HG02571 (cell line): ENCODE measurements at regions not wholly inside any gene's neighbourhood (a gene's known extent, or its start where the extent isn't known, plus 50 kb on each side); places are given as distances from the start of the nearest gene placed in this dataset.

Source experiments
- ATAC-seq: cut with Tn5 transposase; IDR thresholded peaks from one replicate; pipeline ENCODE4 v1.9.1; 2021; ENCODE audit warnings: mild to moderate bottlenecking, moderate library complexity; ENCODE audit not compliant: unreplicated experiment

DNA sequence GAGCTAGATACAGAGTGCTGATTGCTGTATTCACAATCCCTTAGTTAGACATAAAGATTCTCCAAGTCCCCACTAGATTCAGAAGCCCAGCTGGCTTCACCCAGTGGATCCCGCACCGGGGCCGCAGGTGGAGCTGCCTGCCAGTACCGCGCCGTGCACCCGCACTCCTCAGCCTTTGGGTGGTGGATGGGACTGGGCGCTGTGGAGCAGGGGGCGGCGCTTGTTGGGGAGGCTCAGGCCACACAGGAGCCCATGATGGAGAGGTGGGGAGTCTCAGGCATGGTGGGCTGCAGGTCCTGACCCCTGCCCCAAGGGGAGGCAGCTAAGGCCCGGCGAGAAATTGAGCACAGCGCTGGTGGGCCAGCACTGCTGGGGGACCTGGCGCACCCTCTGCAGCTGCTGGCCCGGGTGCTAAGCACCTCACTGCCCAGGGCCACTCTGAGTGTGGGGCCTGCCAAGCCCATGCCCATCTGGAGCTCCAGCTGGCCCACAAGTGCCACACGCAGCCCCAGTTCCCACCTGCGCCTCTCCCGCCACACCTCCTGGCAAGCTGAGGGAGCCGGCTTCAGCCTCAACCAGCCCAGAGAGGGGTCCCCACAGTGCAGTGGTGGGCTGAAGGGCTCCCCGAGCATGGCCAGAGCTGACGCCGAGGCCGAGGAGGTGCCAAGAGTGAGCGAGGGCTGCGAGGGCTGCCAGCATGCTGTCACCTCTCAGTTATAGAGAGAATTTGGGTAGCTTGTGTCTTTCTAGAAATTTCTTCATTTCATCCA is 417.6 kb downstream of the METTL15 start:
- ATAC-seq, result no peak

DNA sequence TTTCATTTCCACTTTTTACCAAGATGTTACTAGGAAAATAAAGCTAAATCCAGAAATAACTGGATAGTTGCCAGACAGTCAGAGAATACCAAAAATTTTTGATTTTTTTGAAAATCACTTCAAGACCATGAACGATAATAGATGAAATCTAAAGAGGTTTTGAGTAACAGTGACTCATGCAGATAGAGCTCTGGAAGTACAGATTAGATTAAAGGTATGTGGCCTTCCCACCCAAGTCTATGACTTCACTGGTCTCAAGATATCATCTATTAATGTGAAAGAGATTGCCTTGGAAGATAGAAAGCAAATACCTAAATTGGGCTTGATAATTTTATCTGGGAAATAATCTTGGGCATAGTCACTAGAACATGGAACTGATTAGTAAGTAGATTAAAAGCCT is 415.9 kb downstream of the METTL15 start:
- no peak for ATAC-seq

DNA sequence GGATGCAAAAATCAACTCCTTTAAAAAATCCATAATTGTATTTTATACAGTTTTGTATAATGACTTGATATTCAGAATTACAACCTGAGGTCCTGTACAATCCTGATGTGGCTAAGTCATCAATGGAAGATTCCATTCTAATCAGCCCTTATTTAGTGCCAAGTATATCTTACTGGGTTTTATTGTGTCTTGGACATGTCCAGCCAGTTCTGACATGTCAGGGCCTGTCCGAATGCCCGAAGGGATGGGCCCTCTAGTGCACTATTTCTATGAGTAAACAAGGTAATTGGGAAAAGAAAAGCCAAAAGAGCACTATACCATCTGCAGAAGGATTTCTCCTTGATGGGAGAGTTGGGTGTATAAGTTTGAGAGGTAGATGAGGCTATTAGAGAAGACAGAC is 412.9 kb downstream of the METTL15 start:
- no peak for ATAC-seq

DNA sequence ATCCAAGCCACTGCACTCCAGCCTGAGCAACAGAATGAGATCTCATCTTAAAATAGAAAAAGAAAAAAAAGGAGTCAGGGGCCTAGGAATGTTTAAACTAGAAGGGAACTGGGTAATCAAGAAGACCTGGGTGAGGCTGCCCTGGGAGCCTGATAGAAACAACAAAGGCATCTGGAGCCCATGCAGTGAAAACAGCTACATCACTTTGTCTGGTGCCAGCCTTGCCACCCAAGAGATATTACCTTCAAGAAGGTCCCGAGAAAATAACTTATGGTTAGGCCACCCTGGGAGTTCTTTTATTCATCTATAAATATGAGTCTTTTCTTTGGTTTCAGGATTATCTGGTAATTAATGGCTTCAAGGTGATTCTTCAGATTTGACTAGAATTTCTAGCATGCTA is 412.1 kb downstream of the METTL15 start:
- ATAC-seq, result no peak

DNA sequence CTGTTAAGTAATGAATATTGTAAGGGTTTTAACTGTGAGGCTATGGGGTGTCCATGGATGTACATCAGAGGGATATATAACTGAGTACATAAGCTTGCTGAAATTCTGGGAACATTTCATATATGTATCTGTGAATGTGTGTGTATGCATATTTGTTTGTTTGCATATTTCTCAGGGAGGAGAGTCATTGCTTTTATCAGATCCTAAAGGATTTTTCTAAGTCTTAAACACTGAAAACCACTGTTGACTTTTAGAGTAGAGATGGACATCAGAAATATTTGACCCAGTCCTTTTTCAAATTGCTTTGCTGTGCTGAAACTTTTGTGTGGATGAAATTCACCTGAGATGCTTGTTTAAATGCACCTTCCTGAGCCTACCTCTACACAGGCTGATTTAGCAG is 410.6 kb downstream of the METTL15 start:
- no peak for ATAC-seq

DNA sequence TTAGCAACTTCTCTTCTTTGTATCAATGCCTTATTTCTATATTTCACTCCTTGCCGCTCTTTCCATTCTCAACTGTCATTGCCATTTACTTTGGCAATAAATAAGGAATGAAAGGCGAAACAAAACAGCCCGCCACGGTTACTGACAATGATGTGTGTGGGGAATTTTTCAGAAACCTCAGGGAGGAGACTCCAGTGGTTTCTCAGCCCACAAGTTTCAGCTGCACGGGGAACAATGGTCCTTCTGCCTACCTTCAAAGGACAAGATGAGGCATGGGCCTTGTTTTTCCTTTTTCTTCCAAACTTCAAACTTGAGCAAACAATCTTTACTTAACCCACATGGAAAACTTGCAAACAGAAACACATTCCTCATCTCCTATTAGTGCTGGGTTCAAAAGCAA is 409.4 kb downstream of the METTL15 start:
- ATAC-seq, result no peak

DNA sequence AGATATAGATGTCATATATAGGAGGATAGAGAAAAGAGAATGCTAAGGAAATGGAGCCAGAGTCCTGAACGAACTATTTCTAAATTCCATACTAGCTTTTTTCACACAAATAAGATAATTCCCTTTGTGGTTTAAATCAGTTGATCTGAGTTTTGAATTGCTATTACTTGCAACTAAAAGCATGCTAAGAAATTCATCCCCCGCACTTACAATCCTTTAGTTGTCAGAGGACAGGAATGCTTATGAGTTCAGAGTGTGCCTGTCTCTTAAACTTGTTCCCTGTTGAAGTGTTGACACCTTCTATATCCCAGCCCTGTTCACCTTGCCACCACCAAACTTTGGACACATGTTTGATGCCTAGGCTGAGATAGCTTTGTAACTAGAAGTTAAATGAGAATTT is 406.2 kb downstream of the METTL15 start:
- no peak for ATAC-seq

DNA sequence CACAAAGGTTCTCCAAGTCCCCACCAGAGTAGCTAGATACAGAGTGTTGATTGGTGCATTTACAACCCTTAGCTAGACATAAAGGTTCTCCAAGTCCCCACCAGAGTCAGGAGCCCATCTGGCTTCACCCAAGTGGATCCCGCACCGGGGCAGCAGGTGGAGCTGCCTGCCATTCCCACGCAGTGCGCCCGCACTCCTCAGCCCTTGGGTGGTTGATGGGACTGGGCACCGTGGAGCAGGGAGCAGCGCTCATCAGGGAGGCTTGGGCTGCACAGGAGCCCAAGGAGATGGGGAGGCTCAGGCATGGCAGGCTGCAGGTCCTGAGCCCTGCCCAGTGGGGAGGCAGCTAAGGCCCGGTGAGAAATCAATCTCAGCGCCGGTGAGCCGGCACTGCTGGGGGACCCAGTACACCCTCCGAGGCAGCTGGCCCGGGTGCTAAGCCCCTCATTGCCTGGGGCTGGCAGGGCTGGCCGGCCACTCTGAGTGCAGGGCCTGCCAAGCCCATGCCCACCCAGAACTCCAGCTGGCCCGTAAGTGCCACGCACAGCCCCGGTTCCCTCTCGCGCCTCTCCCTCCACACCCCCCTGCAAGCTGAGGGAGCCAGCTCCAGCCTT is 404.1 kb downstream of the METTL15 start:
- ATAC-seq, result no peak

DNA sequence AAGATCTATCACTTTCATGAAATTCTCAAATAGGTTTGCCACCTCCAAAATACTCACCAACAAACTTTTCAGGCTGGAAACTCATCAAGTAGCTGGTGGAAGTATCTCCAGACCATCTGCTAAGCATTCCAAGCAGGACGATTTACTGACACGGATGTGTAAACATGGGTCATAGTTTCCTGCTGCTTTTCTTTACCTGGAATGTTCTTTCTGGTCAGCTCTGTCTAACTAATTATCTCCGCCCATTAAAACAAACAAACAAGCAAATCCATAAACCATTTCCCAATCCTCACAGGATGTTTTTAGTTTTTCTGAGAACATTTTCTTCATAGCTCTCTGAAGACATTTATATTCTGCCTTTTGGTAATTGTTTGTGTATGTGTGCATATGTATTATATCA is 397.0 kb downstream of the METTL15 start:
- ATAC-seq, result no peak

DNA sequence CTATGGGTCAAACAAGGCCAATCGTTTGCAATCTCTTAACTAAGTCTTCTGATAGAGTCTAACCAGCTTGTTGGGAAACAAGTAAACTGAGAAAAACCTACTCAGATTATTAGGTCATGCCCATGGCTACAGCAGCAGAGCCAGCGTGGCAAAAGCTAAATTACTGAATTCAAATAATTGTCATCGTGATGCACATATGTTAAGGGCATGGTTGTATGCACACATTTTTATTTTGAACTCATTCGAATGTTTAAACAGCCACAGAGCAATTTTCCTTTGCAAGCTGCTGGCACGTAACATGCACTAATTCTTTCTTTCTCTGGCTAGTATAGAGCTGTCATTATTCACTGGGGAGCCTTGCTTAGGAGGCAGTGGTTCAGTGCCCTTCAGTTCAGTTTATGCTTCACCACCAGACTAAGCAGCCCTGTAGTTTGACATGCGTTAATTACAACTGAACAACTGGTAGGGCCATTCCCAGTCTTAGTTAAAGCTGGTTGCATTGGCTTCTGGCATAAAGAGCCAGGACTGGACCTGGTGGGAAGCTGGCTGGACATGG is 396.4 kb downstream of the METTL15 start:
- ATAC-seq, result no peak

DNA sequence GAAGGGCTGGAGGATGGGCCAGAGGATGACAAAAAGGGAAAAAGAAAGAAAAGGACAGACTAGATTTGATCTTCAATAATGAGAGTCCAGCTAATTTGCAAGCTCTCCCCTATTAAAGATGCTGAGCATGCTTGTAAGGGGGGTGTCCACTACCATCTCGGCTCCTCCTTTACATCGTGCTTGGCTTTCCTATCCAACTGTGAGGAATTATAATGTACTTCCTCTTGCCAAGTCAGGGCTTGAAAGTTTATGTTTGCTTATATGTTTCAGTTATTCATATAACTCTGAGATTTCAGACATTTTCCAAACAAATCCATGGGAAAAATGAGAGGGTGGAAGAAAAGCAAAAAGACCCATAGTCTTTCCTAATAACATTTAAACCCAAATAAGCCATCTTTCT is 387.1 kb downstream of the METTL15 start:
- no peak for ATAC-seq

DNA sequence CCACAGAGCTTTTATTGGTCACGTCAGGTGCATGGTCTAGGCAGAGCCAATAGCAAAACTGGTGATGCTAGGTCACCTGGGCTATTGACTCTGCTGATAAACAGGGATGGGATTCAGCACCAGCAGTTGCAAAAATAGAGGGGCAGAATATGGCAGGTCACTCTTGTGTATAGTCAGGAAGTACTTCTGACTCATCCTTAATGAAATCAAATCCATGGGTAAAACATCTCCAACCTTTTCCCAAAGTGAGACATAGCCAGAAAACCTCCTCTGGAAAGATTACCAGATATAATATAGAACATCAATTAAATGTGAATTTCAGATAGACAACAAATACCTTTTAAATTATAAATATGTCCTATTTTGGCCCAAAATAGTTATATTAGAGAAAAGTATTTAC is 383.2 kb downstream of the METTL15 start:
- ATAC-seq, result no peak

DNA sequence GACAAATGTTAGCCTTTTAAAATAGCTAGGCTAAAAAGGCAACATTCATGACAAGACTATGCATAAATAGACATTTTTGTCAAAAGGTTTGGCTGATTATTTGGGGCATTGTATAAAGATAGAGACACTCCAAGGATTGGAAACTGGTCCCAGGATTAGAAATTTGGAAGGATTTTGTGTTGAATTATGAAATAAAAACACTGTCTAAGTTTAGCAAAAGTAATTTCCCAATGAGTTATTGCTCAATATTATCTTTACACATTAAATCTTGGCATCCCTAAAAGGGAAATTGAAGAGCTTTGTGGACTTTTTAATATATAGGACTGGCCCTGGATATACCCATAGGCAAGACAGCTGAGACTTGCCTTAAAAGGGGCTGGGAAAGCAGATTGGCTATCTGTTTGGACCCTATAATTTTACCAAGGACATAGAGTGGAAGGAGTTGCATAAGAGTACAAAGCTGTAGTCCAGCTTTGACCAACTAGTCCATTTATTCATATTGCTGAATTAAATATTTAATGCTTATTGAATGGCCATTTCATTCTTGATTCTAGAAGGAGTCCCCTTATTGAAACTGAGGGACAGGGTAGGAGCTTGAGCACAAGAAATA is 382.7 kb downstream of the METTL15 start:
- no peak for ATAC-seq

DNA sequence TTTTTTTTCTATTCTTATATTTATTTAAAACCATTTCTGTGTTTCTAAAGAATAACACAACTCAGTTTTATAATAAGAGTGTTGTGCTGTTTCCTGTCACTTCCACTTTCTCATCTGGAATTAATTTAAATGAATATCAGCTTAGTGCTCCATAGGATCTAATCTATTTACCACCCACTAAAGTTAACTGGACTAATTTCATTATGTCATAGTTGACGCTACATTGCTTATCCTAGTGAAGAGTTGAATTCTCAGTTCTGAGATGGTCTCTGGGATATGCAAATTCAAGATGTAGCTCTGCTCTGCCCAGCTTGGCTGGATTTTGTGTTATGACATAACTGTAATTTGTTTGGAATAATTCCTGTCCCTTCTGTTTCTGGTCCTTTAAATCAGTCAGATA is 380.1 kb downstream of the METTL15 start:
- no peak for ATAC-seq

DNA sequence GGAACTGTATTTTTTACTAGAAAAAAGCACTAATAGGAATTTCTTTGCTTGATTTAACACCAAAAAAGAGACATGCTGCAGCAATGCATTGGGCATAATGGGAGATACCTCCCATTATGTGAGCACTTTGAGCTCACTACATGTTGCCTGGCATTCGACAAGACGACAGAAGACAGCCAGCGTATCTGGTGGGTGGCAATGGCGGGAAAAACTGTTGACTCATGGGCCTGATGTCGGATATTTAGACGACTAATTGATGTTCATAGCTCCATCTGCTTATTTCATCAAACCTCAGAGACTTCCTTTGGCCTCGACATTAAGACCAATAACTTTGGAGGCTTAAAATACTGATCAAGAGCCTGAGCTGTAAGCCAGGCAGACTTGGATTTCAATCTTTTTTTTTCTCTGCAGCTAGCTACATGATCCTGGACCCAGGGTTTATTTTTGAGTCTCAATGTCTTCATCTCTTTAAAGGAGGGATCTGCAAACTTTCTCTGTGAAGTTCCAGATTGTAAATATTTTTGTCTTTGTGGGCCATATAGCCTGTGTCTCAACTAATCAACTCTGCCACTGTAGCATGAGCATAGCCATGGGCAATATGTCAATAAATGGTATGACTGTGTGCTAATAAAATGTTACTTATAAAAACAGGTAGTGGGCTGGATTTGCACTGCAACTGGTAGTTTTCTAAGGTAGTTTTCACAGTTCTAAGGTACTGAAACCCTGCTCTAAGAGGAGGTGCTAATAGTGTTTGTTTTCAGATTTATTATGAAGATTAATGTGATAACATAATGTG is 375.1 kb downstream of the METTL15 start:
- ATAC-seq, result no peak

DNA sequence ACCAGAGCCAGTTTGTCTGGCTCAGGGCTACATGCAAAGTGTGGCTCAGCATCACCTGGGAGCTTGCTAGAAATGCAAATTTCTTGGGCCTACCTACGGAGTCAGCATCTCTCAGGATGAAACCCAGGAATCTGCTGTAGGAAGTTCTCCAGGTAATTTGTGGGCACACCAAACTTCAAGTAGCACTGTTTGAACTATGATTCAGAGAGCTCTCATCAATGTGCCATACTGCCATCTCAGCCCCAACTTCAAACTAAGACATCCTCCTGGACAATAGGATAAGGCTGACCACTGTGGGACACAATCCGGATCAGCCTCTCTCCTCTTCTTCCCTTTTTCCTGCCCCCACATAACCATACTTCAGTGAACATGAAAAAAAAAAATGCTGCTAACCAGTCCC is 374.5 kb downstream of the METTL15 start:
- no peak for ATAC-seq

DNA sequence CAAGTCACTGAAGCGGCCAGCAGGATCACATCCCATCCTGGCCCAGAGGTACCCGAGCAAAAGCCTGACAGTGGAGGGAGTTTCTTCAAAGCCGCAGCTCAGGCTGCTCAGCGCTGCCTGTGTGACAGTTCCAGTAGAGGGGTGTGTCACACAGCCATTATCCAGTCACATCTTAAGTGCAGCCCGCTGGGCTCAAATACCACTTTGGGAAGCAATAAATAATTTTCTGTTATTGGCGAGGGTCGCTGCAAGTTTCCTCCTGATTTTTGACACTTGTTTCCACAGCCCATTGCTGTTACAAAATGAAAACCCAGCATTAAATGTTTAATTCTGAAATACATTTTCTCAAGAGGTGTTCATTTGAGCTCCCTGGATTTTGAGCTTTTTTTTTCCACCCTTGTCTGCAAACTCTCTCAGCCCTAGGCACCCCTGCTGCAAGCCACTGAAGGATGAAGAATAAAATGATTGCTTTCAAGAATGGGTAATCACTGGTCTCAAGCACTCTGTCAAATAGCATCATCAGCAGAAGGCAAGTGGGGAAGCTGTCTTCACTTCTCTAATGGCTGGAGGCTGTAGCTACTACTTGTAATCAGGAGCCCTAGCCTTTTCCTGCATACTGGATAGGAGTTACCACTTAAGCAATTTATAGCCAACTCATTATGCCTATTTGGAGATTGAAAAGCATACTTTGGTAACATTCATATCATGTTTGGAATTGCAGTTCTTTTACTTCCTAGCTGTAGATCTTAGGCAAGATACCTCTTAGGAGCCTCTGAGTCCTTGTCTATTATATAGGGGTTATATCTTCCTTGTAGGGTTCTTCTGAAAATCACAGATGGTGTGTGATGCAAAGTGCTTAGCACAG is 373.7 kb downstream of the METTL15 start:
- ATAC-seq, result no peak

DNA sequence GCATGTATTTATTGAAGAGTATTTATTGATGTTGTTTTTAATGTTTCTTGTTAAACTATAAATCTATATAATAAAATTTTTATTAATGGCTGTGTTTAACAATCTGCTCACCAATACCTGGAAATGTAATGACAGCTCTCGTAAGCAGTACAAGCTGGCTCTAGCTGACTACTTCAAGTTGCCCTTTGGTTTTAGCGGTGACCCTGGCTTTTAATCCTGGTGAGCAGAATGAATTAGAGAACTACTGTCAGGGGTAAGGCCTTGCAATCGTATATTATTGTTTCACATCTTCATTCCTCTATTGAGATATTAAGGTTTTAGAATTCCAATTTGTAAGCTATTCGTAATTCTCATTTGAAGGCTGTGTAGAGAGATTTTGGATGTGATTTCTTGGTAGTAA is 372.2 kb downstream of the METTL15 start:
- ATAC-seq, result no peak

DNA sequence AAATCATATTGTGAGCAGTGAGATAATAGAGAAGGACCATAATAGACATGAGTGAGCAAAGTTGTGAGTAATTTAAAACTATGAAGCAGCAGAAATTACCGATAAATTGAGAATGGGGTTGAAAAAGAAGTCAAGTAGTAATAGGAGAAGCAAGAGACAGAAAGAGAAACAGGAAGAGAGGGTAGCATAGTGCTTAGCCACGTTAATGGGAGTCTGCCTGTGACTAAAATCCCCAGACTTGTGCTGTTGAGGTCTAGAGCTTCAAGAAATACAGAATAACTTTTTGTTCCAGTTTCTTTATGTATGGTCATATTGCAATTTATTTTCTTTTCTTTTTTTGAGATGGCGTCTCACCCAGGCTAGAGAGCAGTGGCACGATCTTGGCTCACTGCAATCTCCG is 368.7 kb downstream of the METTL15 start:
- ATAC-seq, result no peak

DNA sequence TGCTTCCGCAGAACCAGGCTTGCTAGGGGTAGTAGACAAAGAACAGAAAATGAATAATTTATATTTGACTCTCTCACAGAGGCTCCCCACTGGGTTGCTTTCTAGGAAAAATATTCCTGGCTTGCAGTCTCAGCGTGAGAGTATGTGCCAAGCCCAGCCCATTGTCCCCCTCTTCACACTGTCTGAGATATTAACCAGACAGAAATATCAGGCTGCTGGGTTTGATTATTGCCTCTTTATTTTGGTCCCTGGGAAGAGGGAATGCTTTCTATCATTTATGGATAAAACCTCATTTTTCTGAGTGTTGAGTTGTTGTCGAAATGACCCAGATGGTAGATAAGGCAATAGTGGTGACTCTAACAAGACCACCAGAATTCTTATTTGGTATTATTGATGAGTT is 367.9 kb downstream of the METTL15 start:
- ATAC-seq, result no peak
